ENCODE measurements at regions not wholly inside any gene's neighbourhood (a gene's known extent, or its start where the extent isn't known, plus 50 kb on each side); places are given as distances from the start of the nearest gene placed in this dataset.

GRCh38 chr20:22678678-22679077 lies 94.3 kb upstream of the FOXA2 start:
- POLR2A ChIA-PET (ENCODE audit: unreplicated experiment): no interaction called here
- BruUV-seq (replicated peaks): no TSS peak
- in situ Hi-C loops (cut with MboI; ENCODE audit: low sequenced_read_pairs): loop anchor here (5.0 kb wide), 1 partner anchor 341 kb away; no protein-coding TSS in a partner anchor

More at GRCh38 chr20:22678678-22679077, 94.3 kb upstream of the FOXA2 start:
- no peak overlapping the region for H2BK15ac ChIP-seq (ENCODE audit: low read depth, low read length)
- no peak overlapping the region for H3K27ac ChIP-seq (ENCODE audit: insufficient read depth, low read length)
- no peak for TF ChIP-seq BHLHE40 (IDR thresholded peaks at IDR 0.05; ENCODE audit: low read depth, low read length)
- TF ChIP-seq USF2 (IDR thresholded peaks at IDR 0.05; ENCODE audit: low read depth, low read length): no peak
- no peak for TF ChIP-seq CHD1 (IDR thresholded peaks at IDR 0.05; ENCODE audit: low read depth, low read length)
- TF ChIP-seq POLR2A (IDR thresholded peaks at IDR 0.05; ENCODE audit: low read depth, low read length): no peak
- TF ChIP-seq RCOR1 (IDR thresholded peaks at IDR 0.05; ENCODE audit: insufficient replicate concordance, low read length): no peak
- TF ChIP-seq NFE2L2 (IDR thresholded peaks at IDR 0.05; ENCODE audit: low read depth, low read length): no peak
- no peak for TF ChIP-seq SMC3 (IDR thresholded peaks at IDR 0.05; ENCODE audit: low read depth, low read length)
- no peak for TF ChIP-seq CTCF (conservative IDR thresholded peaks at IDR 0.05; ENCODE audit: low read depth, low read length)
- no peak for TF ChIP-seq RAD21 (IDR thresholded peaks at IDR 0.05; ENCODE audit: low read length)
- TF ChIP-seq MAFK (IDR thresholded peaks at IDR 0.05; ENCODE audit: low read depth, low read length): no peak
- TF ChIP-seq ELK1 (IDR thresholded peaks at IDR 0.05; ENCODE audit: borderline replicate concordance, low read depth, low read length): no peak
- no peak overlapping the region for H3K18ac ChIP-seq (ENCODE audit: low read depth, low read length)
- no peak overlapping the region for H2AFZ ChIP-seq (replicated peaks; ENCODE audit: low read length, poor library complexity)
- no peak overlapping the region for H3K4me3 ChIP-seq (ENCODE audit: insufficient read depth, low read depth, low read length)
- H2AK9ac ChIP-seq (replicated peaks; ENCODE audit: low read depth, low read length, poor library complexity): no peak overlapping the region
- no peaks in the 10 kb centered on the region for H3K4me1 ChIP-seq (ENCODE audit: control insufficient read depth, insufficient read depth, low read length)
- no peaks in the 10 kb centered on the region for H3K79me1 ChIP-seq (ENCODE audit: low read depth in 1 of 2, low read length in 2 of 2)
- H3K56ac ChIP-seq (ENCODE audit: extremely low read depth, insufficient read depth, low read length): no peak overlapping the region
- dilution Hi-C loops (cut with HindIII; ENCODE audit: low sequenced_read_pairs, unreplicated experiment): no loop called here
- no peak overlapping the region for H3K4ac ChIP-seq (ENCODE audit: low read depth, low read length)
- H3K36me3 ChIP-seq (ENCODE audit: control insufficient read depth, insufficient read depth, low read length): no peaks in the 10 kb centered on the region
- H2BK120ac ChIP-seq (ENCODE audit: low read depth, low read length): no peak overlapping the region
- H3K4me2 ChIP-seq (ENCODE audit: low read depth, low read length): no peak overlapping the region
- no peak overlapping the region for H4K91ac ChIP-seq (ENCODE audit: insufficient read depth, low read depth, low read length)
- WGBS, 2 experiments (ENCODE audit: extremely low coverage in 2 of 2, insufficient read length in 1 of 2): no CpG with 5 or more reads among the region's 2 CpGs
- no peak overlapping the region for H2BK5ac ChIP-seq (ENCODE audit: low read depth, low read length, poor library complexity, severe bottlenecking)
- no peak overlapping the region for H4K5ac ChIP-seq (ENCODE audit: low read depth, low read length)
- H3K9me1 ChIP-seq (ENCODE audit: insufficient read depth, low read length): no peaks in the 10 kb centered on the region
- H3K23ac ChIP-seq (ENCODE audit: low read depth, low read length): no peak overlapping the region
- intact Hi-C loops (cut with micrococcal nuclease): no loop called here
- H3K9ac ChIP-seq (ENCODE audit: low read depth, low read length): no peak overlapping the region
- CTCF ChIA-PET: no interaction called here
- no peaks in the 10 kb centered on the region; the same call in 1 of the 2 replicates for H3K27me3 ChIP-seq (ENCODE audit: control insufficient read depth, insufficient read depth, low read length)
- no peak overlapping the region for H2BK20ac ChIP-seq (ENCODE audit: low read depth, low read length)
- no peaks in the 10 kb centered on the region for H3K9me3 ChIP-seq (ENCODE audit: control insufficient read depth, insufficient read depth, low read length)
- DNase-seq (no peak), ATAC-seq (ENCODE audit: low read depth) (no peak)
- no peaks in the 10 kb centered on the region for H4K20me1 ChIP-seq (ENCODE audit: insufficient read depth, low read length)
- no peak overlapping the region for H3K14ac ChIP-seq (replicated peaks; ENCODE audit: low read depth, low read length)
- no peak overlapping the region for H2AK5ac ChIP-seq (ENCODE audit: low read depth, low read length)
- H4K8ac ChIP-seq (ENCODE audit: low read depth in 2 of 2, low read length in 2 of 2): no peak overlapping the region
